PFSK-1 (cell line): ENCODE measurements at regions not wholly inside any gene's neighbourhood (a gene's known extent, or its start where the extent isn't known, plus 50 kb on each side); places are given as distances from the start of the nearest gene placed in this dataset.

Experiments
- FOXP2 ChIP-seq: optimal IDR thresholded peaks from 2 replicates; pipeline ENCODE3; 2011; ENCODE audit warnings: borderline replicate concordance, control low read depth, inconsistent platforms; ENCODE audit not compliant: insufficient read depth; ENCODE audit errors: extremely low read length, extremely low read depth
- POLR2AphosphoS5 ChIP-seq: IDR thresholded peaks from 2 replicates; pipeline ENCODE4 v1.6.1; 2012; ENCODE audit warnings: low read depth, mild to moderate bottlenecking, control low read depth, low read length, moderate library complexity
- SIN3A ChIP-seq: IDR thresholded peaks from 2 replicates; pipeline ENCODE4 v1.6.1; 2012; ENCODE audit warnings: mild to moderate bottlenecking, low read length, moderate library complexity, borderline replicate concordance; ENCODE audit not compliant: insufficient read depth
- TAF1 ChIP-seq: IDR thresholded peaks from 2 replicates; pipeline ENCODE4 v1.6.1; 2012; ENCODE audit warnings: low read length, control low read depth, borderline replicate concordance; ENCODE audit not compliant: insufficient read depth
- TF ChIP-seq, protein P1 (sequence below), 2 experiments: IDR thresholded peaks; 2 replicates each; pipeline versions ENCODE4 v1.6.1 to v1.8.0; 2011 to 2012; ENCODE audit warnings: low read depth in 2 of 2, low read length in 2 of 2, control low read depth in 1 of 2, inconsistent platforms in 1 of 2, mild to moderate bottlenecking in 1 of 2, moderate library complexity in 1 of 2; ENCODE audit not compliant: insufficient read depth in 1 of 2

DNA sequence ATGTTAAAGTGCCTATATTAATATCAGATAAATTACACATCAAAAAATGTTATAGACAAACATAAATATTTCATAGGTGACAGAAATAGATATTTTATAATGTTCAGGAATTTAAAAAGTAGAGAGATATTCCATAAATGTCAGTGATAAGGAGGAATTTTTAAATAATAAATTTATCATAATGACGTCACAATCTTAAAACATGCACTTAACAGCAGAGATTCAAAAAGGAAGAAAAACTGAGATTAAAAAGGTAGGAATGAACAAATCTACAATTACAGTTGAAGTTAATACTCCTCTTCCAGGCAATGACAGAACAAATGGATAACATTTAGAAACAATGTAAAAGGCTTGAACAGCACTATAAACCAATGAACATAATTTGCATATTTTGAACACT, 345.4 kb upstream of the NOX3 start:
- no peak for TF ChIP-seq POLR2AphosphoS5
- no peak for TF ChIP-seq SIN3A
- TF ChIP-seq, protein P1, sequence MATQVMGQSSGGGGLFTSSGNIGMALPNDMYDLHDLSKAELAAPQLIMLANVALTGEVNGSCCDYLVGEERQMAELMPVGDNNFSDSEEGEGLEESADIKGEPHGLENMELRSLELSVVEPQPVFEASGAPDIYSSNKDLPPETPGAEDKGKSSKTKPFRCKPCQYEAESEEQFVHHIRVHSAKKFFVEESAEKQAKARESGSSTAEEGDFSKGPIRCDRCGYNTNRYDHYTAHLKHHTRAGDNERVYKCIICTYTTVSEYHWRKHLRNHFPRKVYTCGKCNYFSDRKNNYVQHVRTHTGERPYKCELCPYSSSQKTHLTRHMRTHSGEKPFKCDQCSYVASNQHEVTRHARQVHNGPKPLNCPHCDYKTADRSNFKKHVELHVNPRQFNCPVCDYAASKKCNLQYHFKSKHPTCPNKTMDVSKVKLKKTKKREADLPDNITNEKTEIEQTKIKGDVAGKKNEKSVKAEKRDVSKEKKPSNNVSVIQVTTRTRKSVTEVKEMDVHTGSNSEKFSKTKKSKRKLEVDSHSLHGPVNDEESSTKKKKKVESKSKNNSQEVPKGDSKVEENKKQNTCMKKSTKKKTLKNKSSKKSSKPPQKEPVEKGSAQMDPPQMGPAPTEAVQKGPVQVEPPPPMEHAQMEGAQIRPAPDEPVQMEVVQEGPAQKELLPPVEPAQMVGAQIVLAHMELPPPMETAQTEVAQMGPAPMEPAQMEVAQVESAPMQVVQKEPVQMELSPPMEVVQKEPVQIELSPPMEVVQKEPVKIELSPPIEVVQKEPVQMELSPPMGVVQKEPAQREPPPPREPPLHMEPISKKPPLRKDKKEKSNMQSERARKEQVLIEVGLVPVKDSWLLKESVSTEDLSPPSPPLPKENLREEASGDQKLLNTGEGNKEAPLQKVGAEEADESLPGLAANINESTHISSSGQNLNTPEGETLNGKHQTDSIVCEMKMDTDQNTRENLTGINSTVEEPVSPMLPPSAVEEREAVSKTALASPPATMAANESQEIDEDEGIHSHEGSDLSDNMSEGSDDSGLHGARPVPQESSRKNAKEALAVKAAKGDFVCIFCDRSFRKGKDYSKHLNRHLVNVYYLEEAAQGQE (IDR thresholded peaks at IDR 0.05; ENCODE audit: insufficient read depth in 1 of 2, low read depth in 2 of 2, low read length in 2 of 2), result no peak
- no peak for TF ChIP-seq TAF1
- TF ChIP-seq FOXP2, result no peak

DNA sequence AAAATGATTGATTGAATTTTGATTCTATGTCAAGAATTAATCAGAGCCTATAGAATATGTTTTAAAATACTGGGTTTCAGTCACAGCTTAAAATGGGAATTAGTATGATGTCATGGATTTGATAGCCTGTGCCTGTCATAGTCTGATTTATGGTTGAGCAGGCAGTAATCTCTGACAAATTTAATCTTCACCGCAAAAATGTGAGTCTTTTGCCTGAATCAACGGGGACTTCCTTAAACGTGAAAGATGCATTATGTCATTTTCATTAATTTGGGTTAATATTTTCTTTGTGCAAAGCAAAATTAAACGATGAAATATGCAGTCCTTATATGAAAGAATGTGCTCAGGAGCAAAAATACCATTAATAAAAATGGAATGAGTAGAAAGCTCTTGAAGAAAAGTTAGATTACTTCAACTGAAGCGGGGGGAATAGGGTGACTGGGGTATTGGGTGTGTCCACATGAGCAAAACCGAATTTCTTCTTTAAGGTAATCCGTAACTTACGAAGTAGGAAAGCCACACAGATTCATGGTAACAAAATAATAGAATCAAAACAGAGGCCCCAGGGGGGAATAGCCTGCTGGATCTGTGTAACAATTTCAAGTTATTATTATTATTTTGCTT, 339.6 kb upstream of the NOX3 start:
- TF ChIP-seq, protein P1 (IDR thresholded peaks at IDR 0.05; ENCODE audit: insufficient read depth in 1 of 2, low read depth in 2 of 2, low read length in 2 of 2), result no peak
- TF ChIP-seq TAF1 (no peak), SIN3A (no peak), FOXP2 (no peak)

DNA sequence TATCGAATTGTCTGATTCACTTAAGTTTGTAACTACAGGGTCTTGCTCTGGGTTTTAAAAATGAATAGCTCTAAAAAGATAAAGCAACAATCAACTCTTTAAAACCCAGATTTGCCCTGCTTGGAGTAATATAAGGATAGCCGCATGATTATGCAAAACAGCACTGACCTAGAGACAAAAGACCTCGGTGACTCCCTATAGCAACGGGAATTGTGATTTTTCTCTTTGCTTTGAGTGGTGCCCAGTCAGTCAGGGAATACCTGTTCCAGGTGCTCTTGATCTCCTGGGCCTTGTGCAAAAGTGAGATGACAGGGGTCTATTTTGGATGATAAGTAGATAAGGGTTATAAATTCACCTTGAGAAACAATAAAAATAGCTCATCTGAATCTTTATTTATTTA, 336.3 kb upstream of the NOX3 start:
- no peak for TF ChIP-seq SIN3A
- TF ChIP-seq POLR2AphosphoS5, result no peak

DNA sequence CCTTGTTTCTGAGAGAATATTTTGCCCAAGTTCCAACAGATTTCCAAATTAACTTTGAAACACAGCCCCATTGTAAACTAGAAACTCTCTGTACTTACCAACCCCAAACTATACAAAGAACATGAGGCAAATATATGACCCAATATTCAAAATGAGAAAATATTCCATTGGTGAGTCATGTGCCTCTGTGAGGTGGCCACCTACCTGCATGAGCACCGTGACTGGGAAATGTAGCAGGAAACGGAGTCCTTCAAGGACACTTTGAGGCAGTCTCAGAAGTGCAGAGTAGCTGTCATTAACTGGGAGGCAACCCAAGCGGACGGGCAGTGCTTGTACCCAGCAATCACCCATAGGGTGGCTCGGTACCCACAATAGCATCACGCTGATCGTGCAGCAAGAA, 335.5 kb upstream of the NOX3 start:
- TF ChIP-seq SIN3A (no peak), POLR2AphosphoS5 (no peak), FOXP2 (no peak)

DNA sequence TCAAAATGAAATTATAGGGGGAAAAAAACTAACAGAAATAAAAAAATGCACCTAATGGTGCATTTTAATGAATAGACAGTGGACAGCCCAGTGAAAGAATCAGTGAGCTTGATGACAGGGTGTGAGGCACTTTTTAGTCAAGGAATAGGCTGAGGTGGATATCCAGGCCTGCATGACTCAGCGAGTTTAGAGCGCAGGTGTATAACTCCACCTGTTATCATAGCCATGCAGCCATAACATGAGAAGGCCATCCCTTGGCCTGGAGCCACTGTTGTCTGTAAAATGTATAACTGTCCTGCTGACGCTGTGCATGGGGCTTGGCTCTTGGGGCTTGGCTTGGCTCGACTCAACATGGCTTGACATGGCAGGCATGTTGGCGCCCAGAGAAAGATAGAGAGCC, 331.5 kb upstream of the NOX3 start:
- TF ChIP-seq, protein P1 (IDR thresholded peaks at IDR 0.05; ENCODE audit: insufficient read depth in 1 of 2, low read depth in 2 of 2, low read length in 2 of 2), result no peak
- no peak for TF ChIP-seq POLR2AphosphoS5
- TF ChIP-seq FOXP2, result no peak
- no peak for TF ChIP-seq SIN3A

DNA sequence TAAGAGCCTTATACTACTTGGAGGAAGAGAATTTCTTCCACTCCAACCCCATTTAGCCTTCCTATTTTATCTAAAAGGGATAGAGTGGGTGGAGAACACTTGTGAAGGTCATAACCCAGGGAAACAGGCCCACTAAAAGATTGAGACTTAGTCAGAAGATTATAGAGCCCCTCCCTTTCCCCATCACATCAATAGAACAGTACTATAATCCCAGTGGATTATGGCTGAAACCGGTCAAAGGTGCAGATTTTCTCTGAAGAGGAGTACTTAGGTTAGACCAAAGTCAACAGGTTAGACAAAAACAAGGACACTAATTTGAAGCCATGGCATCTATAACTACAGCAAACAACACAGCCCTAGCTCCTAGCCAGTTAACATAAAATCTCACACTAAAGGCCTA, 330.9 kb upstream of the NOX3 start:
- TF ChIP-seq SIN3A (no peak), TAF1 (no peak), FOXP2 (no peak), POLR2AphosphoS5 (no peak)
- TF ChIP-seq, protein P1 (IDR thresholded peaks at IDR 0.05; ENCODE audit: insufficient read depth in 1 of 2, low read depth in 2 of 2, low read length in 2 of 2), result no peak
